HCT116 (cell line): ENCODE measurements at regions not wholly inside any gene's neighbourhood (a gene's known extent, or its start where the extent isn't known, plus 50 kb on each side); places are given as distances from the start of the nearest gene placed in this dataset.

Source experiments
- ATAC-seq: fragments of 200-7000 bp; cut with Tn5 transposase; 2 replicates; pipeline ENCODE4 v1.9.1; 2020; ENCODE audit warnings: mild to moderate bottlenecking, moderate library complexity
- BruUV-seq: library from RNA; stranded (reverse); fragments of 400-500 nt; replicated peaks from 2 replicates; lab custom pipeline; 2021; lab: Mats Ljungman, UMichigan
- CTCF ChIA-PET: fragments of 300-600 bp; sonication (Branson Sonifier 250); formaldehyde crosslinking; loops from one replicate; lab custom pipeline; 2021; ENCODE audit warnings: antibody characterized with exemption; lab: Charles Lee
- POLR2A ChIA-PET: fragments of 300-600, 350-600 bp; sonication (Branson Sonifier 250); formaldehyde crosslinking; loops from one replicate; lab custom pipeline; 2021; ENCODE audit warnings: antibody characterized with exemption; lab: Charles Lee
- RAD21 ChIA-PET, 2 experiments: fragments of 300-600 bp; sonication (Branson Sonifier 250); formaldehyde crosslinking; loops; one replicate each; lab custom pipeline; 2023; ENCODE audit warnings: low total read pairs in 2 of 2; ENCODE audit not compliant: uncharacterized antibody in 2 of 2, unreplicated experiment in 2 of 2, low non-redundant PET in 1 of 2; lab: Charles Lee
- DNase-seq: peaks from one replicate; pipeline ENCODE4 v3.0.0-alpha.2; 2010; ENCODE audit warnings: low read depth, low spot score
- H2AFZ ChIP-seq: fragments of 200-600 bp; shearing (Covaris generic), sonication (generic); 2 replicates; pipeline ENCODE4 v1.6.1; 2017; ENCODE audit warnings: low read depth, mixed run types, mixed read lengths, antibody characterized with exemption, low read length; ENCODE audit not compliant: poor library complexity, severe bottlenecking
- H3K27ac ChIP-seq: 2 replicates; pipeline ENCODE4 v1.5.1; 2012; ENCODE audit warnings: low read depth, low read length
- H3K27me3 ChIP-seq: fragments of 200-600 bp; sonication (generic); 2 replicates; pipeline ENCODE4 v1.6.1; 2016; ENCODE audit warnings: mixed run types, low read length, mixed read lengths; ENCODE audit not compliant: insufficient read depth
- H3K36me3 ChIP-seq, 2 experiments: fragments of 200-500 bp in 1 of 2; fragments of 200-600 bp in 1 of 2; sonication (Bioruptor generic) in 1 of 2; sonication (generic) in 1 of 2; 2 replicates each; pipeline versions ENCODE4 v1.5.1 to v1.6.1; 2014 to 2016; ENCODE audit warnings: low read length in 2 of 2, inconsistent platforms in 1 of 2, mixed read lengths in 1 of 2, mixed run types in 1 of 2; ENCODE audit not compliant: insufficient read depth in 2 of 2, control insufficient read depth in 1 of 2
- H3K4me1 ChIP-seq, 2 experiments: fragments of 200-600 bp in 1 of 2; sonication (generic) in 1 of 2; 2 replicates each; pipeline versions ENCODE4 v1.5.1 to v1.6.1; 2012 to 2017; ENCODE audit warnings: low read length in 2 of 2, inconsistent platforms in 1 of 2, mild to moderate bottlenecking in 1 of 2, mixed read lengths in 1 of 2, mixed run types in 1 of 2, moderate library complexity in 1 of 2; ENCODE audit not compliant: insufficient read depth in 2 of 2, control insufficient read depth in 1 of 2
- H3K4me2 ChIP-seq: fragments of 200-600 bp; sonication (generic); 2 replicates; pipeline ENCODE4 v1.6.1; 2017; ENCODE audit warnings: mixed run types, low read length, mixed read lengths
- H3K4me3 ChIP-seq, 2 experiments: fragments of 200-600 bp in 1 of 2; sonication (generic) in 1 of 2; replicated peaks in 1 of 2; 2 replicates each; pipeline ENCODE4 v1.5.1; 2011 to 2016; ENCODE audit warnings: low read length in 2 of 2, control low read depth in 1 of 2, low read depth in 1 of 2, mild to moderate bottlenecking in 1 of 2, mixed read lengths in 1 of 2, mixed run types in 1 of 2
- H3K79me2 ChIP-seq: fragments of 200-600 bp; sonication (generic); 2 replicates; pipeline ENCODE4 v1.6.1; 2017; ENCODE audit warnings: mild to moderate bottlenecking, mixed run types, low read length, moderate library complexity, mixed read lengths; ENCODE audit not compliant: insufficient read depth
- H3K9ac ChIP-seq: fragments of 200-600 bp; sonication (generic); 2 replicates; pipeline ENCODE4 v1.6.1; 2016; ENCODE audit warnings: low read length, mixed read lengths
- H3K9me2 ChIP-seq: fragments of 200-600 bp; sonication (generic), shearing (Covaris generic); 2 replicates; pipeline ENCODE4 v1.6.1; 2017; ENCODE audit warnings: mixed run types, mild to moderate bottlenecking, moderate library complexity; ENCODE audit not compliant: insufficient read depth
- H3K9me3 ChIP-seq, 2 experiments: fragments of 200-500 bp in 1 of 2; fragments of 200-600 bp in 1 of 2; sonication (Bioruptor generic) in 1 of 2; sonication (generic) in 1 of 2; 2 replicates each; pipeline ENCODE4 v1.6.1; 2014 to 2017; ENCODE audit warnings: low read length in 2 of 2, mixed read lengths in 2 of 2, inconsistent platforms in 1 of 2, low read depth in 1 of 2, mild to moderate bottlenecking in 1 of 2, mixed run types in 1 of 2, moderate library complexity in 1 of 2; ENCODE audit not compliant: control insufficient read depth in 1 of 2, insufficient read depth in 1 of 2
- H4K20me1 ChIP-seq: fragments of 200-600 bp; sonication (generic), shearing (Covaris generic); 2 replicates; pipeline ENCODE4 v1.6.1; 2017; ENCODE audit warnings: mixed run types, mild to moderate bottlenecking, moderate library complexity; ENCODE audit not compliant: insufficient read depth
- CBX3 ChIP-seq: IDR thresholded peaks from 2 replicates; pipeline ENCODE4 v1.6.1; 2012; ENCODE audit warnings: low read depth
- CEBPB ChIP-seq: IDR thresholded peaks from 2 replicates; pipeline ENCODE4 v1.6.1; 2012; ENCODE audit warnings: low read depth
- ELF1 ChIP-seq: IDR thresholded peaks from 2 replicates; pipeline ENCODE4 v1.6.1; 2012; ENCODE audit warnings: low read depth, borderline replicate concordance
- EZH2 ChIP-seq: fragments of 200-600 bp; sonication (generic); IDR thresholded peaks from 2 replicates; pipeline ENCODE4 v1.6.1; 2017; ENCODE audit warnings: antibody characterized with exemption, mixed run types
- FOSL1 ChIP-seq: IDR thresholded peaks from 2 replicates; pipeline ENCODE4 v1.6.1; 2012; ENCODE audit warnings: low read depth
- POLR2A ChIP-seq: IDR thresholded peaks from 2 replicates; pipeline ENCODE4 v1.7.0; 2011; ENCODE audit warnings: borderline replicate concordance; ENCODE audit not compliant: insufficient read depth, insufficient read length; ENCODE audit errors: extremely low read depth
- POLR2AphosphoS5 ChIP-seq: IDR thresholded peaks from 2 replicates; pipeline ENCODE4 v1.6.1; 2011; ENCODE audit warnings: mild to moderate bottlenecking, low read depth, low read length, moderate library complexity
- RAD21 ChIP-seq: IDR thresholded peaks from 2 replicates; pipeline ENCODE4 v1.6.1; 2012; ENCODE audit warnings: low read depth, mild to moderate bottlenecking
- REST ChIP-seq: IDR thresholded peaks from 2 replicates; pipeline ENCODE4 v1.6.1; 2012; ENCODE audit warnings: low read depth
- SRF ChIP-seq: IDR thresholded peaks from 2 replicates; pipeline ENCODE4 v1.6.1; 2012; ENCODE audit warnings: low read depth
- TCF7L2 ChIP-seq: IDR thresholded peaks from 2 replicates; pipeline ENCODE4 v1.7.0; 2011; ENCODE audit warnings: borderline replicate concordance, inconsistent platforms; ENCODE audit not compliant: insufficient read depth, insufficient read length; ENCODE audit errors: extremely low read depth
- YY1 ChIP-seq: IDR thresholded peaks from 2 replicates; pipeline ENCODE4 v1.6.1; 2011; ENCODE audit warnings: low read length, low read depth, moderate library complexity, mild to moderate bottlenecking; ENCODE audit not compliant: insufficient replicate concordance; ENCODE audit errors: extremely low read depth
- ZBTB33 ChIP-seq: IDR thresholded peaks from 2 replicates; pipeline ENCODE4 v1.6.1; 2011; ENCODE audit warnings: mild to moderate bottlenecking, low read length, moderate library complexity; ENCODE audit not compliant: insufficient replicate concordance; ENCODE audit errors: extremely low read depth
- ZFX ChIP-seq: fragments of 450-650 bp; IDR thresholded peaks from 2 replicates; pipeline ENCODE4 v1.6.1; 2017
- ZNF274 ChIP-seq: fragments of 200-500 bp; sonication (Bioruptor generic); IDR thresholded peaks from 2 replicates; pipeline ENCODE4 v1.6.1; 2014; ENCODE audit warnings: mild to moderate bottlenecking, low read depth, low read length, inconsistent platforms
- intact Hi-C: fragments of 100-400 bp; cut with micrococcal nuclease; formaldehyde crosslinking; loops from 2 replicates; pipeline ENCODE4 v1.10.0; 2022
- TF ChIP-seq, protein P1 (sequence below): IDR thresholded peaks from 2 replicates; pipeline ENCODE4 v1.6.1; 2012

DNA sequence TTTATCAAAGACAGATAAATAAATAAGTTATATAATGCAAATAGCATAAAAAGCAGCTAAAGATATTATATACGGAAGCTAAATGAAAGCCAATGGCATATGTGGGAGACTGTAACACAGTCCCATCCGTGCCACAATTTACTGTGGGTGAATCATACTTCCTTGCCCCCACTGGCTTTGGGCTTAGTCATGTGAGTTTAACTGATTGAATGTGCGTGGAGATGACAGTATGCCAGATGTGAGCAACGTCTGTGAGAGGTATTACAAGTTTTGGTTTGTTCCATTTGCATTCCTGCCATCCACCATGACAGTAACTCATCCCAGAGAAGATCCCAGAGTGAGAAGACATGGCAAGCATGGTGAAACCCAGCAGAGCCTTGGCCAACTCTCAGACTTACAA is 340.0 kb downstream of the SUCLA2 start:
- no peaks in the 10 kb centered on the region for H3K9me2 ChIP-seq
- no peak for ATAC-seq
- no peaks in the 10 kb centered on the region for H3K36me3 ChIP-seq
- no peak overlapping the region for H3K4me2 ChIP-seq
- intact Hi-C loops: no loop called here
- CTCF ChIA-PET: no interaction called here
- no TSS peak for BruUV-seq
- RAD21 ChIA-PET: no interaction called here
- TF ChIP-seq POLR2A (no peak), ELF1 (no peak), EZH2 (no peak), TCF7L2 (no peak), CBX3 (no peak), YY1 (no peak), SRF (no peak), POLR2AphosphoS5 (no peak)
- no peaks in the 10 kb centered on the region for H3K79me2 ChIP-seq
- no peak overlapping the region for H3K9ac ChIP-seq
- no peak overlapping the region for H3K27ac ChIP-seq
- no peak overlapping the region for H3K4me3 ChIP-seq
- H3K4me1 ChIP-seq: no peaks in the 10 kb centered on the region
- no peaks in the 10 kb centered on the region for H3K9me3 ChIP-seq
- DNase-seq: no peak
- H2AFZ ChIP-seq: no peak overlapping the region
- H3K27me3 ChIP-seq: peaks cover 4% of the 10 kb centered on the region; the same call in 1 of the 2 replicates
- H4K20me1 ChIP-seq: no peaks in the 10 kb centered on the region
- POLR2A ChIA-PET: no interaction called here

GRCh38 chr13:47656651-47657050 is 344.4 kb downstream of the SUCLA2 start:
- intact Hi-C loops: no loop called here
- no peak overlapping the region for H2AFZ ChIP-seq
- TF ChIP-seq TCF7L2 (no peak), CBX3 (no peak), RAD21 (no peak), CEBPB (no peak), ELF1 (no peak), ZBTB33 (no peak), POLR2A (no peak), ZFX (no peak), YY1 (no peak), ZNF274 (no peak), FOSL1 (no peak), REST (no peak)
- TF ChIP-seq, protein P1, sequence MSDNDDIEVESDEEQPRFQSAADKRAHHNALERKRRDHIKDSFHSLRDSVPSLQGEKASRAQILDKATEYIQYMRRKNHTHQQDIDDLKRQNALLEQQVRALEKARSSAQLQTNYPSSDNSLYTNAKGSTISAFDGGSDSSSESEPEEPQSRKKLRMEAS: no peak

More at GRCh38 chr13:47656651-47657050, 344.4 kb downstream of the SUCLA2 start:
- no peaks in the 10 kb centered on the region for H3K4me1 ChIP-seq
- H3K9ac ChIP-seq: no peak overlapping the region
- no peak for DNase-seq
- POLR2A ChIA-PET: no interaction called here
- no peaks in the 10 kb centered on the region for H3K27me3 ChIP-seq
- H3K4me2 ChIP-seq: no peak overlapping the region
- RAD21 ChIA-PET: no interaction called here
- no peaks in the 10 kb centered on the region for H3K79me2 ChIP-seq
- BruUV-seq: no TSS peak
- H3K9me2 ChIP-seq: no peaks in the 10 kb centered on the region
- no peaks in the 10 kb centered on the region for H3K9me3 ChIP-seq
- no peaks in the 10 kb centered on the region for H4K20me1 ChIP-seq
- H3K4me3 ChIP-seq: no peak overlapping the region
- ATAC-seq: no peak
- no peaks in the 10 kb centered on the region for H3K36me3 ChIP-seq
- CTCF ChIA-PET: no interaction called here
- no peak overlapping the region for H3K27ac ChIP-seq
